Activated naive CD8-positive, alpha-beta T cell treated with anti-CD3 and anti-CD28 coated beads, Interleukin-2, amount 10 ng/mL, durations not matched to agents 7 days and 5 days (primary cell): ENCODE measurements at regions not wholly inside any gene's neighbourhood (a gene's known extent, or its start where the extent isn't known, plus 50 kb on each side); places are given as distances from the start of the nearest gene placed in this dataset.
"Not testable (repeated sequence)": the region's sequence is repeated elsewhere in the genome, so short reads cannot be mapped to it uniquely, and the experiment has no call there.

Experiments
- ATAC-seq: fragments of 150-1000 bp; cut with Tn5 transposase; one replicate; pipeline ENCODE4 v1.10.0; 2021; ENCODE audit warnings: low read depth, moderate library complexity
- POLR2A ChIA-PET: fragments of 350-600 bp; sonication (Branson Sonifier 250); formaldehyde crosslinking; loops from one replicate; lab custom pipeline; 2021; ENCODE audit warnings: antibody characterized with exemption; lab: Charles Lee
- DNase-seq: peaks from one replicate; pipeline ENCODE4 v3.0.0; 2021
- H3K27ac Mint-ChIP-seq: one replicate; pipeline ENCODE4 v1.8.0; 2022; ENCODE audit warnings: mild to moderate bottlenecking, mixed read lengths
- H3K27me3 Mint-ChIP-seq: one replicate; pipeline ENCODE4 v1.8.0; 2022; ENCODE audit warnings: mild to moderate bottlenecking, moderate library complexity, mixed read lengths
- H3K36me3 Mint-ChIP-seq: one replicate; pipeline ENCODE4 v1.8.0; 2021; ENCODE audit warnings: mild to moderate bottlenecking, mixed read lengths
- H3K4me1 Mint-ChIP-seq: one replicate; pipeline ENCODE4 v1.8.0; 2021; ENCODE audit warnings: mixed read lengths
- H3K4me3 Mint-ChIP-seq: one replicate; pipeline ENCODE4 v1.8.0; 2022; ENCODE audit warnings: mild to moderate bottlenecking, moderate library complexity, mixed read lengths
- H3K9me3 Mint-ChIP-seq: one replicate; pipeline ENCODE4 v1.8.0; 2021; ENCODE audit warnings: mixed read lengths

DNA sequence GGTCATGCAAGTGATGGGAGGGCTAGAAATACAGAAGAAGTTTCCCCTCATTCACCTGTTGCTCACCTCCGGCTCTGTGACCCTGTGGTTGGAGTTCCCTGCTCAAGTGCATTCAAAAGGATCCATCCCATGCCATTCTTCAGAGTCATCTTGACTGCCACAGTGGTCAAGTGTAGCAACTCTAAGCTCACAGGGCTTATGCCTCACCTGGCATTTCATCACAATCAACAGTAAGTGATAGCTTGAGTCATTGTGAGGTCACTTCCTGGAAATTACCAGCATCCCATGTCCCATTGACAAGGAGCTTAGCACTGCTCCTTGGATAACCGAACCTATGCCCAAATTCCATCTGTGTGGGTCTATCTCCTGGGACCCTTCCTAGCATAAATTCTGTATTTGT is 55.6 kb downstream of the OR4C45 start:
- no peak overlapping the region for H3K4me3 Mint-ChIP-seq
- DNase-seq (no peak), ATAC-seq (no peak)
- H3K9me3 Mint-ChIP-seq: peaks cover 5% of the 10 kb centered on the region
- H3K4me1 Mint-ChIP-seq: no peaks in the 10 kb centered on the region
- no peak overlapping the region for H3K27ac Mint-ChIP-seq
- H3K27me3 Mint-ChIP-seq: no peaks in the 10 kb centered on the region
- no peaks in the 10 kb centered on the region for H3K36me3 Mint-ChIP-seq
- POLR2A ChIA-PET: no interaction called here

DNA sequence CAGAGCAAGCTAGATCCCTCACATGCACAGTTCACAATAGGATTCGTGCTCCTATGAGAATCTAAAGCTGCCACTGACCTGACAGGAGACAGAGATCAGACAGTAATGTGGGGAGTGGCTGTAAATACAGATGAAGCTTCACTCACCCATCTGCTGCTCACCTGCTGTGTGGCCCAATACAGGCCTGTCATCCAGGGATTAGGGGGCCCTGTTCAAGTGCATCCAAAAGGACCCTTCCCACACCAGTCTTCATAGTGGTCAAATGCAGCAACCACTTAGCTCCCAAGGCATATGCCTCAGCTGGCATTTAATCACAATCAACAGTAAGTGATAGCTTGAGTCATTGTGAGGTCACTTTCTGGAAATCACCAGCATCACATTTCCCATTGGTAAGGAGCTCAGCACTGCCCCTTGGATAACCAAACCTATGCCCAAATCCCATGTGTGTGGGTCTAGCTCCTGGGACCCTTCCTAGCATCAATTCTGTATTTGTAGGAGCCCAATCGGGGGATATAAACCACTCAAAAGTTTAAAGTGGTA is 65.6 kb downstream of the OR4C45 start:
- ATAC-seq (no peak), DNase-seq (no peak)
- Mint-ChIP-seq H3K4me1 (no peaks in the 10 kb centered on the region), H3K27ac (no peak overlapping the region), H3K4me3 (no peak overlapping the region), H3K27me3 (no peaks in the 10 kb centered on the region), H3K36me3 (no peaks in the 10 kb centered on the region), H3K9me3 (peaks cover 5% of the 10 kb centered on the region)
- POLR2A ChIA-PET: no interaction called here

DNA sequence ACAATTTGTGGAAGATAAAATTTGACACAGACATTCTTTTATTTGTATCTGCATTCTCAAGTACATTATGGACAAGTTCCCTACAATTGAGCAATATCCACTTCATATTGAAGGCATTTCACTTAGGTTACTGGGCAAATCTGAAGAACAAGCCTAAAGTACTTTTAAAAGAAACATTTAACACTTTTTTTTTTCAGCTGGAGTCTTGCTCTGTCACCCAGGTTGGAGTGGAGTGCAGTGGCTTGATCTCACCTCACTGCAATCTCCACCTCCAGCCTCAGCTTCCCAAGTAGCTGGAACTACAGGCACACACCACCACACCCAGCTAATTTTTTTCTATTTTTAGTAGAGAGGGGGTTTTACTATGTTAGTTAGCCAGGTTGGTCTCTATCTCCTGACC is 70.2 kb downstream of the OR4C45 start:
- Mint-ChIP-seq H3K27ac (no peak overlapping the region), H3K9me3 (peaks cover 3% of the 10 kb centered on the region), H3K4me1 (no peaks in the 10 kb centered on the region), H3K27me3 (no peaks in the 10 kb centered on the region), H3K4me3 (no peak overlapping the region), H3K36me3 (no peaks in the 10 kb centered on the region)
- ATAC-seq (no peak), DNase-seq (no peak)
- POLR2A ChIA-PET: no interaction called here

DNA sequence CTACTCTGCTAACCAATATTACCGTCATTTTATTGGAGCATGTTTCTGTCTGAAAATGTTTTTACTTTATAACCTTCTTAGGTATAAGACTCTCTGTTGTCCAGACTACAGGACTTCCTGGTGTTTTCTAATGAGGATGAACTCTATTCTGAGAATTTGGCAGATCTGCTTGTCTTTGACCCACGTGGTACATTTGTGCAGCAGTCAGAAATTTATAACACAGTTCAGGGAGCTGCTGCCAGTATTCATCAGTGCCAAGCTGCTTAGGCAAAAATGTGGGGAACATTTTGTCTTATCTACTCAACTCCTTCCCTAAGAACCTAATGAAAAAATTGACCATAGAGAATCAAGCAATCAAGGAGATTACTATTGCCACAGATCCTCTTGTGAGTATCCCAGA is 108.0 kb downstream of the OR4C45 start:
- not testable (repeated sequence) for DNase-seq, H3K27ac Mint-ChIP-seq, H3K27me3 Mint-ChIP-seq, H3K4me3 Mint-ChIP-seq, H3K4me1 Mint-ChIP-seq, H3K36me3 Mint-ChIP-seq, ATAC-seq
- POLR2A ChIA-PET: interaction anchor here (0.6 kb wide), 1 partner anchor 306 kb away, joined by 5 read pairs; no protein-coding TSS in a partner anchor
- H3K9me3 Mint-ChIP-seq: peaks cover 12% of the 10 kb centered on the region

DNA sequence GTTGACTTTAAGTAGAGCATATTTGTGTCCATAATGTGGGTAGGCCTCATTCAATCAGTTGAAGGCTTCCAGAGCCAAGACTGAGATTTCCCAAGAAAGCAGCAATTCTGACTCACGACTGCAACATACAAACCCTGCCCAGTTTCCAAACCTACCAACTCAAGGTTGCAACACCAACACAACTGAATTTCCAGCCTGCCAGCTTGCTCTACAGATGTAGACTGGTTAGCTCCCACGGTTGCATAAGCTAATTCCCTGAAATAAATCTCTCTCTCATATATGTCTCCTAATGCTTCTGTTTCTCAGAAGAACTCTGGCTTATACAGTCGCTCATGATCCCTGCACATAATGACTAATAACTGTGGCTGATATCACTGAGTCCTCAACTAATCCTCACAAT is 113.6 kb downstream of the OR4C45 start:
- H3K27me3 Mint-ChIP-seq, H3K4me3 Mint-ChIP-seq, H3K27ac Mint-ChIP-seq, H3K36me3 Mint-ChIP-seq, DNase-seq, ATAC-seq, POLR2A ChIA-PET, H3K4me1 Mint-ChIP-seq: not testable (repeated sequence)
- H3K9me3 Mint-ChIP-seq: peaks cover 16% of the 10 kb centered on the region

DNA sequence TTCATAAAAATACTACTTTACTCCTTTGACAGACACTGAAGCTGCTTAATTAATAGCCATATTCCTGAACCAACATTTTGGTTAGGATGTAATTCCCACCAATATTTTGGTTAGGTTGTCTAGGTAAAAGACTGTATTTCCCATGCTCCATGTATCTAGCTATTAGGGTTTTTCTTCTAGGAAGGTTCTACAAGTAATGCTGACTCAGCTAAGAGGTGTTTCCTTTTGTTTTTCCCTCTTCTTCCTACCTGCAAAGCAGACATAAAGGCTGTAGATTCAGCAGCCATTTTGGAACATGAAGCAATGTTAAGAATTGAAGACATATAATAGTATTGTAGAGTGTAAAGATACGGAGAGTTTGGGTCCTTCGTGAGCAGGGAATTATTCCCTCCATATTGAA is 115.3 kb downstream of the OR4C45 start:
- ATAC-seq, POLR2A ChIA-PET, H3K27ac Mint-ChIP-seq, H3K4me3 Mint-ChIP-seq, H3K27me3 Mint-ChIP-seq, H3K4me1 Mint-ChIP-seq, DNase-seq, H3K36me3 Mint-ChIP-seq: not testable (repeated sequence)
- H3K9me3 Mint-ChIP-seq: peaks cover 17% of the 10 kb centered on the region

DNA sequence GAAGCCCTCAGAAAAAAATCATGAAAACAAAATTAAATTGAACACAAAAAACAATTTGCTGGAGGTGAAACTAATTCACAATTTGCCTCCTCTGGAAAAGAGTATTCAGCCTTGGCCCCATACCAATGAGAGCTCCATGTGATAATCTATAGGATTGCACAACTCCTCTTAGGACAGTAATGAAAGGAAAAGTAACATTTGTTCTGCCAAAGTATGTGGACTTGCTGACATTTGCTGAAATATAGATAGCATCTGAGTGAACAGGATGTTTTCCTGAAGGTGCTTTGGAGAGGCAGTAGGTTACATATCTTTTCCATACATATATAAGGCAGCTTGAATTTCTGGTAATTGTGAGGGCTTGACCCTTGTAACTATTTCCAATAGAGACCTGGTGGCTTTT is 122.8 kb downstream of the OR4C45 start:
- H3K4me3 Mint-ChIP-seq: no peak overlapping the region
- no peaks in the 10 kb centered on the region for H3K36me3 Mint-ChIP-seq
- no peak overlapping the region for H3K27ac Mint-ChIP-seq
- no peaks in the 10 kb centered on the region for H3K27me3 Mint-ChIP-seq
- H3K4me1 Mint-ChIP-seq: no peaks in the 10 kb centered on the region
- ATAC-seq (no peak), DNase-seq (no peak)
- POLR2A ChIA-PET: no interaction called here
- peaks cover 14% of the 10 kb centered on the region for H3K9me3 Mint-ChIP-seq

DNA sequence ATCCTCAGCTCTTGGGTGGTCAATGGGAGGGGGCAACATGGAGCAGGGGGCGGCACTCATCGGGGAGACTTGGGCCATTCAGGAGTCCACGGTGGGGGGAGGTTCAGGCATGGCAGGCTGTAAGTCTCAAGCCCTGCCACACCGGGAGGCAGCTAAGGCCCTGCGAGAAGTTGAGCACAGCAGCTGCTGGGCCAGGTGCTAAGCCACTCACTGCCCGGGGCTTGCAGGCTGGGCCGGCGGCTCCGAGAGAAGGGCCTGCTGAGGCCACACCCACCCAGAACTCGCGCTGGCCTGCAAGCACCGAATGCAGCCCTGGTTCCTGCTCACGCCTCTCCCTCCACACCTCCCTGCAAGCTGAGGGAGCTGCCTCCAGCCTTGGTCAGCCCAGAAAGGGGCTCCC is 131.4 kb downstream of the OR4C45 start:
- ATAC-seq: no peak
- no peak for DNase-seq
- Mint-ChIP-seq H3K27ac (no peak overlapping the region), H3K4me1 (no peaks in the 10 kb centered on the region), H3K27me3 (no peaks in the 10 kb centered on the region), H3K4me3 (no peak overlapping the region), H3K36me3 (no peaks in the 10 kb centered on the region), H3K9me3 (peaks cover 8% of the 10 kb centered on the region)
- POLR2A ChIA-PET: no interaction called here

DNA sequence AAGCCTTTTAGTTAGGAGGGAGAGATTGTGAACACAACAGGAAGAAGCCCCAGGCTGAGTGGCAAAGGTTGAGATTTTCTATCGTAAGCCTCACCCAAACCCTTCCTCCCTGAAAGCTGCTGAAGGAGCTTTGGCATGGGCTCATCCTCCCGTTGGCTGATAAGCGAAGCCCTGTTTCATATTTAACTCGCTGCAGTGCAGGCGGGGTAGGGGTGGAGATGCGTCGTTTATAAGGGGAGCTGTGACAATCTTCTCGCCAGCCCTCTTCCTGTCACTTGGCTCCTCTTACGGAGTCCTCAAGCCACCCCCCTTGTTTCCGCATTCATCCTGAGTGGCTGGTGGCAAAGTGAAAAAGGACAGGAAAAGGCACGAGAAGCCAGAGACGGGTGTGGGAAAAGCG is 137.0 kb downstream of the OR4C45 start:
- Mint-ChIP-seq H3K9me3 (peaks cover 1% of the 10 kb centered on the region), H3K4me3 (no peak overlapping the region), H3K36me3 (no peaks in the 10 kb centered on the region), H3K27ac (no peak overlapping the region), H3K4me1 (no peaks in the 10 kb centered on the region), H3K27me3 (no peaks in the 10 kb centered on the region)
- POLR2A ChIA-PET: no interaction called here
- no peak for DNase-seq
- ATAC-seq: no peak

DNA sequence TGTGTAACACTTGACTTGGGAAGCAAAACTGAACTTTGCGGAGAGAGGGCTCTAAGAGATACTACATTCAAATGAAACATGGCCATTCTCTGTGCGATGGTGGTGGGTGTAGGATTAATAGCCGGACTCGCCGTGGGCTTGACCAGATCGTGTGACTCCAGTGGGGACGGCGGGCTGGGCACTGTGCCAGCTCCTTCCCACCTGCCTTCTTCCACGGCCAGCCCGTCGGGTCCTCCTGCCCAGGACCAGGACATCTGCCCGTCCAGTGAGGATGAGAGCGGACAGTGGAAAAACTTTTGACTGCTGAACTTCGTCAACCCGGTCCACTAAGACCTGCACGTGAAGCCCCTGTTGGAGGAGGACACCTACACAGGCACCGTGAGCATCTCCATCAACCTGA is 137.4 kb downstream of the OR4C45 start:
- Mint-ChIP-seq H3K9me3 (no peaks in the 10 kb centered on the region), H3K4me1 (no peaks in the 10 kb centered on the region), H3K27me3 (no peaks in the 10 kb centered on the region), H3K36me3 (no peaks in the 10 kb centered on the region), H3K4me3 (no peak overlapping the region), H3K27ac (no peak overlapping the region)
- ATAC-seq: no peak
- no peak for DNase-seq
- POLR2A ChIA-PET: no interaction called here

DNA sequence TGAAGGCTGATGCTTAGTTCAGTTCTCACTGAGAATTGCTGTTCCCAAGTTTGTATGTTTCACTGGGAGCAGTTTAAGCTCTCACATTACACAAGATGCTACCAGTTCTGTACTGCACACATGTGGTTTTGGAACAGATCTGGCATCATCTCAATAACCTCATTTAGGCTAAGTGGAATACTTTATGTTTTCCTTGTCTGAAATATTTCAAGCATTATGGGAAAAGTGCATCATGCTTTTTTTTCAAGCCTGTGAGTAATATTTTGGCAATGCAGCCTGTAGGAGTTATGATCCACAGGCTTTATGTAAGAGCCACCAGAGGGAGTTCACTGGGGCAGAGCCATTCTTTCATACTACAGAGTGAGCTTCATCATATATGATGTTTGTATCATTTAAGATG is 141.5 kb downstream of the OR4C45 start:
- H3K4me1 Mint-ChIP-seq: no peaks in the 10 kb centered on the region
- POLR2A ChIA-PET: no interaction called here
- peaks cover 6% of the 10 kb centered on the region for H3K9me3 Mint-ChIP-seq
- ATAC-seq: peak; percentile 63
- H3K27ac Mint-ChIP-seq: no peak overlapping the region
- H3K36me3 Mint-ChIP-seq: no peaks in the 10 kb centered on the region
- H3K27me3 Mint-ChIP-seq: no peaks in the 10 kb centered on the region
- DNase-seq: no peak
- no peak overlapping the region for H3K4me3 Mint-ChIP-seq

DNA sequence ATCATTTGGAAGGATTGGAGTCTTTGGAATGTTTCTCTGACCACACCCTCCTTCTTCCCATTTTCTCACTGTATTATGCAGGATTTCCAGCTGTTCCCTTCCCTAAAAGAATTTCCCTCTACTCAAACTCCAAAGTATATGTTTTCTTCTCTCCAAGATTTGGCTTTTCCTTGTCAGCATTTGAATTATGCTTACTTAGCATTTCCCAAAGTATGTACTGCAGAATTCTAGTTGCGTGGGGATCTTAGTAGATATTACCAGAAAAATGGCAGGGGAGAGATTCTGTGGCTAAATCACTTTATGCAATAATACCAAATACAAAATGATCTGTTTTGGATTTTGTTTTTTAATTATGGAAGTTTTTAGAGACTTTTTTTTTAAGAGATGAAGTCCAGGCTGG is 142.3 kb downstream of the OR4C45 start:
- Mint-ChIP-seq H3K9me3 (peaks cover 6% of the 10 kb centered on the region), H3K36me3 (no peaks in the 10 kb centered on the region), H3K27me3 (no peaks in the 10 kb centered on the region), H3K4me1 (no peaks in the 10 kb centered on the region), H3K27ac (no peak overlapping the region), H3K4me3 (no peak overlapping the region)
- ATAC-seq: no peak
- POLR2A ChIA-PET: no interaction called here
- DNase-seq: no peak

DNA sequence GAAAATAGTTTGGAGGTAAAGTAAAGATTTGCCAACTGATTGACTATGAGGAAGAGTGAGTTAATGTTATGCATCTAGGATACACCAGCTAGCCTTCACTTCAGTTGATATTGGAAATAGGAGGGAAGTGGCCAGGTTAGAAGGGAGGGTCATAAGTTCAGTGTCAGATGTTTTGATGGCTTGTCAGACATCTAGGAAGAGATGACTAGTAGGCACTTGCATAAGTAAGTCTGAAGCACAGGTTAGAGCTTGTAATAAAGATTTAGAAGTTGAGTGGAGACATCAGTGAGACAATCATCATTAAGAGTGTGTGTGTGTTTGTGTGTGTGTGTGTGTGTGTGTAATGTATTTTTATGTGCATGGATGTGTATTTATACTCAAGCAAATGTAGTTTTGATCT is 146.1 kb downstream of the OR4C45 start:
- Mint-ChIP-seq H3K9me3 (peaks cover 7% of the 10 kb centered on the region), H3K4me3 (no peak overlapping the region), H3K4me1 (no peaks in the 10 kb centered on the region), H3K27ac (no peak overlapping the region), H3K27me3 (no peaks in the 10 kb centered on the region), H3K36me3 (no peaks in the 10 kb centered on the region)
- ATAC-seq (peak; percentile 65), DNase-seq (no peak)
- POLR2A ChIA-PET: no interaction called here

DNA sequence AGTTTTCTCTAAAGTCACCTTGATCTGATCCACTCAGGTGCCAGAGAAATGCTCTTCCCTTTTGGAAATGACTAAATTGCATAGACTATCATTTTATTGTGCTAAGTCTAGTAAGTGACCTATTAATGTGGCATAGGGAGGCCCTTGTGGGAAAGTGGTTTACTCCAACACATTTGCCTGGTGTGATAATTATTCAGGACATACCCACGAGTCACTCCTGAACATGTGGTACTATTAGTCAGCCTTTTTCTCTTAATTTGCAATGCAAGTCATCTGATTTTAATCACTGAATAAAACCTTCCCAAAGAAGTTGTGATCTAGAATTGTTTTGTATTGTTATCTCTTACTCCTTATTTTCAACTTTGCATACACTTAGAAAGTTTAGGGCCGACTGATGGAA is 148.7 kb downstream of the OR4C45 start:
- peaks cover 13% of the 10 kb centered on the region for H3K9me3 Mint-ChIP-seq
- ATAC-seq (no peak), DNase-seq (no peak)
- no peaks in the 10 kb centered on the region for H3K36me3 Mint-ChIP-seq
- no peak overlapping the region for H3K4me3 Mint-ChIP-seq
- H3K27me3 Mint-ChIP-seq: no peaks in the 10 kb centered on the region
- no peak overlapping the region for H3K27ac Mint-ChIP-seq
- H3K4me1 Mint-ChIP-seq: no peaks in the 10 kb centered on the region
- POLR2A ChIA-PET: no interaction called here

DNA sequence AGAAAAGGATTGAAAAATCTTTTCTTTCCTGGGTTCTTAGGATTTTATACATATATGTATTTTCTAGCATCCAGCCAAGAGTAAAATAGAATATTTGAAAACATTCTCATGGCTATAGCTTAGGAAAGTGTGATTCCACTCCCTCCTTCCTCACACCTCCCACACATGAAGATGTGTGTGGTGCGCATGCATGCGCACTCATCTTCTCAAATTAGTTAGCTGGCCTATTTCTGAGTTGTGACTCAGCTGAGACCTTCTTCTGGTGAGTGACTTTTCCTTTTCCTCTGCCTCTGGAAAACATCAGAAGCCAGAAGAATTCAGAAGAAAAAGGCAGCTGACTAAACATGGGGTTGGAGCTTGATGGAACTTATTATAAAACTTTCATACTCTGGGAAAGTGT is 149.8 kb downstream of the OR4C45 start:
- Mint-ChIP-seq H3K27ac (no peak overlapping the region), H3K4me1 (no peaks in the 10 kb centered on the region), H3K9me3 (peaks cover 13% of the 10 kb centered on the region), H3K27me3 (no peaks in the 10 kb centered on the region), H3K36me3 (no peaks in the 10 kb centered on the region), H3K4me3 (no peak overlapping the region)
- no peak for ATAC-seq
- DNase-seq: no peak
- POLR2A ChIA-PET: no interaction called here
